Upper lobe of left lung (tissue), 4 donors: ENCODE measurements at regions not wholly inside any gene's neighbourhood (a gene's known extent, or its start where the extent isn't known, plus 50 kb on each side); places are given as distances from the start of the nearest gene placed in this dataset.

Experiments used
- CTCF ChIP-seq, 6 experiments: fragments of 450-650 bp in 4 of 6; fragments of 200-600 bp in 2 of 6; sonication (generic) in 2 of 6; IDR thresholded peaks; one replicate each; pipeline ENCODE4 v1.5.1; 2016 to 2019; ENCODE audit warnings: antibody characterized with exemption in 6 of 6
- EP300 ChIP-seq, 4 donors: sonication (generic); formaldehyde crosslinking; IDR thresholded peaks; one replicate each; pipeline ENCODE4 v1.5.1; 2017; ENCODE audit warnings: antibody characterized with exemption in 4 of 4, control low read depth in 2 of 4

- TF ChIP-seq CTCF (IDR thresholded peaks at IDR 0.05) = no peak
- no peak for TF ChIP-seq EP300 (IDR thresholded peaks at IDR 0.05)
Observed at GRCh38 chr2:892401-892800, 58.2 kb upstream of the SNTG2 start.
